Motor neuron (in vitro differentiated cells): ENCODE measurements at regions not wholly inside any gene's neighbourhood (a gene's known extent, or its start where the extent isn't known, plus 50 kb on each side); places are given as distances from the start of the nearest gene placed in this dataset.

Experiments
- ATAC-seq, 8 experiments: fragments of 200-7000 bp; cut with Tn5 transposase; replicated peaks in 6 of 8; 2 replicates each; pipeline ENCODE4 v1.8.0; 2021; ENCODE audit warnings: mild to moderate bottlenecking in 8 of 8, moderate library complexity in 8 of 8
- H3K27ac ChIP-seq, 2 donors: fragments of 250-450 bp; sonication (Bioruptor Pico); 2 replicates each; pipeline ENCODE4 v1.9.0; 2021; ENCODE audit warnings: antibody characterized with exemption in 2 of 2, mild to moderate bottlenecking in 2 of 2, moderate library complexity in 1 of 2
- H3K4me1 ChIP-seq, 2 donors: fragments of 250-450 bp; sonication (Bioruptor Pico); replicated peaks in 1 of 2; 2 replicates each; pipeline ENCODE4 v1.6.1; 2021; ENCODE audit warnings: antibody characterized with exemption in 2 of 2, mild to moderate bottlenecking in 2 of 2, moderate library complexity in 1 of 2
- H3K4me3 ChIP-seq, 5 donors: fragments of 250-450 bp; sonication (Bioruptor Pico); 2 replicates each; pipeline ENCODE4 v1.9.0; 2021; ENCODE audit warnings: antibody characterized with exemption in 5 of 5, mild to moderate bottlenecking in 5 of 5, moderate library complexity in 4 of 5
- WGBS, 10 experiments: fragments of 450-650 bp; shearing (Covaris generic); methylation state at CpG; one replicate each; pipeline ENCODE4 v1.0.0; 2022; 5-methylcytosine and 5-hydroxymethylcytosine counted together
- in situ Hi-C, 9 experiments: fragments of 400-800 bp; cut with MboI; loops; one replicate each; pipeline ENCODE4 v1.15.0; 2021; ENCODE audit warnings: low sequenced_read_pairs in 9 of 9, low pct_unique_long_range_greater_than_20kb in 2 of 9; ENCODE audit not compliant: unreplicated experiment in 9 of 9

DNA sequence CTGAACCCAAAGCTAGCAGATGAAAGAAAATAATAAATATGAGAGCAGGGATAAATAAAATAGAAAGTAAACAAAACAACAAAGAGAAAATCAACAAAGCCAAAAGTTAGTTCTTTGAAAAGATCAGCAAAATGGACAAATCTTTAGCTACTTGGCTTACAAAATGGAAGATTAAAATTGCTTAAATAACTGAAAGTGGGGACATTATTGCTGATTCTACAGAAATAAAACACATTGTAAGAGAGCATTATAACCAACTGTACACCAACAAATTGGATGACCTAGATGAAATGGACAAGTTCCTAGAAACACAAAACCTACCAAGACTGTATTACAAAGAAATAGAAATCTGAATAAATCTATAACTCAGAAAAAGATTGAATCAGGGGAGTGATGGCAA, 238.3 kb upstream of the C1orf87 start:
- no peak overlapping the region for H3K4me3 ChIP-seq
- no peak for ATAC-seq
- no peaks in the 10 kb centered on the region for H3K4me1 ChIP-seq
- no peak overlapping the region for H3K27ac ChIP-seq
- in situ Hi-C loops = no loop called here

- no peak overlapping the region for H3K4me3 ChIP-seq
- no peak overlapping the region for H3K27ac ChIP-seq
- ATAC-seq = no peak
- peaks cover 0 to 26% of the 10 kb centered on the region in 2 donors for H3K4me1 ChIP-seq
- in situ Hi-C loops = loop anchor here in 1 of 9 experiments (25.0 kb wide), 2 partner anchors 88 to 463 kb away; no protein-coding TSS in a partner anchor
- 30 to 95% (median 79%) methylated on average over 3 to 5 of the region's 5 CpGs for WGBS, 10 experiments
Measured at GRCh38 chr1:60299581-60299980, 226.0 kb upstream of the C1orf87 start.

GRCh38 chr1:60298290-60298689, 224.7 kb upstream of the C1orf87 start:
- ATAC-seq = no peak
- in situ Hi-C loops = loop anchor here in 1 of 9 experiments (25.0 kb wide), 2 partner anchors 89 to 464 kb away; no protein-coding TSS in a partner anchor
- Histone ChIP-seq H3K27ac (no peak overlapping the region), H3K4me1 (peaks cover 2 to 37% of the 10 kb centered on the region in 2 donors), H3K4me3 (no peak overlapping the region)
- 20 to 95% (median 88%) methylated on average over 1 to 3 of the region's 3 CpGs; no CpG with 5 or more reads in 1 of the 10 experiments for WGBS, 10 experiments

- ATAC-seq = no peak
- Histone ChIP-seq H3K4me1 (peaks cover 2 to 49% of the 10 kb centered on the region in 2 donors), H3K27ac (no peak overlapping the region), H3K4me3 (no peak overlapping the region)
- in situ Hi-C loops = loop anchor here in 1 of 9 experiments (25.0 kb wide), 2 partner anchors 91 to 466 kb away; no protein-coding TSS in a partner anchor
- 0 to 80% (median 66%) methylated on average over 1 to 2 of the region's 2 CpGs; no CpG with 5 or more reads in 3 of the 10 experiments for WGBS, 10 experiments
Measured at GRCh38 chr1:60296794-60297193, 223.2 kb upstream of the C1orf87 start.

DNA sequence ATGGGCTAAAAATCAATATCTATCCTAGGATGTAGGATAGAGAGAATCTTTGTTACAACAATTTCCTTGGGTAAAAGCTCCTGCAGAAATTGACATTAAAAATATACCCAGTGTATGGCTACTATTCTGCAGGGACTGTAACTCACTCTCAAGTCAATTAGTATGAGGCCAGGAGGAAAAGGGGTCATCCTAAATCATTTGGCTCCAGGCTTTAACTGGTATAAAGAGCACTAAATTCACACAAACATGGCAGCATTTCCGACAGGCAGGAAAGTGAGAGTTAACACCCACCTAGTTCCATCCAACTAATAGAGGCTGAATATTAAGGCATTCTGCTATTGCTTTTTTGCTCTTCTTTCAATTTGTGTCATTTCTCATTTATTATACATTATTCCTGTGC, 218.6 kb upstream of the C1orf87 start:
- no peak overlapping the region for H3K4me3 ChIP-seq
- peak in 5 of 8 experiments; percentile 42 to 92 (median 63) for ATAC-seq
- in situ Hi-C loops = loop anchor here in 1 of 9 experiments (25.0 kb wide), 2 partner anchors 95 to 470 kb away; no protein-coding TSS in a partner anchor
- 0 to 71% (median 21%) methylated on average over 1 of the region's 1 CpG; no CpG with 5 or more reads in 1 of the 10 experiments for WGBS, 10 experiments
- H3K27ac ChIP-seq = no peak overlapping the region
- H3K4me1 ChIP-seq = peaks cover 2 to 57% of the 10 kb centered on the region in 2 donors

DNA sequence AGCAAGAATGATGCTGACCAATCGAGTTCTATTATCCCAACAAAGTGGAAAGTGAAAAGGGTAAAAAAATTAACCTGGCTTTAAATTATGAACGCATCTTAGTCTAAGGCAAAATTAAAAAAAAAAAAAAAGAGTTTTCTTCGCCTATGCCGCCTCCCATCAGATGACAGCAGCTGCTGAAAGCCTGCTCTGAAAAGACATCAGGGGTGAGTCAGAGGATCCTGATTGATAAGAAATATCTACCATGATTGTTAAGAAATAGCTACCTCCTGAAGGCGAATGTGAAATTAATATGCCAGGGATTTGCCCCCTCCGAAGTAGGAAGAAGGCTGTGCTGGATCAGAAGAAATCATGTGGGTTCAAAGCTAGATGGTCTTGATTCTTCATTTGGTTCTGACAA, 216.8 kb upstream of the C1orf87 start:
- H3K27ac ChIP-seq = no peak overlapping the region
- WGBS, 10 experiments = 54 to 100% (median 85%) methylated on average over 2 to 6 of the region's 6 CpGs
- no peak overlapping the region for H3K4me3 ChIP-seq
- H3K4me1 ChIP-seq = peaks cover 2 to 44% of the 10 kb centered on the region in 2 donors
- ATAC-seq = peak in 1 of 8 experiments; percentile 47
- in situ Hi-C loops = loop anchor here in 1 of 9 experiments (25.0 kb wide), 2 partner anchors 97 to 472 kb away; no protein-coding TSS in a partner anchor

DNA sequence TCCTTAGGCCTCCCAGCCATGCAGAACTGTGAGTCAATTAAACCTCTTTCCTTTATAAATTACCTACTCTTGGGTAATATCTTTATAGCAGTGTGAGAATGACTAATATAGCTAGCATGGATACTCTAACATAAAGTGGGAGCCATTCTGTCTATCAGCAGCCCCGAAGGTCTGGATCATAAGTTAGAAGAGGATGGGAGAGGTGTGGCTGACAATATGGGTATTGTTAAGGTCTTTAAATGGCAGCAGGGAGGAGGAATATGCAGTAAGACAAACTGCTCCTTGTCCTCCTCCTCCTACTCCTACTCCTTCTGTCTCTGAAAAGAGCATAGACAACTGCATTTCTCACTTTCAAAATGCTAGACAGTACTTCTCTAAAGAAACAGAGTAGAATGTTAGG, 214.0 kb upstream of the C1orf87 start:
- Histone ChIP-seq H3K27ac (no peak overlapping the region), H3K4me1 (peaks cover 0 to 19% of the 10 kb centered on the region in 2 donors), H3K4me3 (no peak overlapping the region)
- no peak for ATAC-seq
- in situ Hi-C loops = loop anchor here in 2 of 9 experiments (10.0 to 25.0 kb wide), 3 partner anchors 100 to 475 kb away; no protein-coding TSS in a partner anchor
- WGBS, 10 experiments = 50 to 100% (median 90%) methylated on average over 1 of the region's 1 CpG; no CpG with 5 or more reads in 4 of the 10 experiments

DNA sequence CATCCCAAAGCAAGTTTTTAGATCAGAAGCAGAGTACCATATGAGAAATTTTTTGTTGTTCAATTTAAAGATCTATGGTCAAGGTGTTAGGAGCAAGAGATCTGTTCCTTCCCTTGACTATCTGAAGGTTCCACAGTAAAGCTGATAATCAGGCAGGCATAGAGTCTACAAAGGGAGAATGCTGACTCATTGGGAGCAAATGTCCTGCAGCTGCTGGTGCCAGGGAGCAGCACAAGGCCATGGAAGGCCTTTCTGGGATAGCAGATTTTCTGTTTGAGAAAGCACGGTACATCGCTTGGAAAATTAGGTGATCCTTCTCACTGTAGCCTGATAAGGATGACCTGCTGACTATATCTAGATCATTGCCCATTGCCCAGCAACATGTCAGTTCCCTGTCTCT, 210.1 kb upstream of the C1orf87 start:
- H3K27ac ChIP-seq = no peak overlapping the region
- peaks cover 9 to 19% of the 10 kb centered on the region in 2 donors for H3K4me1 ChIP-seq
- in situ Hi-C loops = loop anchor here in 2 of 9 experiments (10.0 to 25.0 kb wide), 3 partner anchors 104 to 479 kb away; no protein-coding TSS in a partner anchor
- 67 to 100% (median 96%) methylated on average over 1 to 2 of the region's 2 CpGs; no CpG with 5 or more reads in 6 of the 10 experiments for WGBS, 10 experiments
- H3K4me3 ChIP-seq = no peak overlapping the region
- ATAC-seq = peak in 2 of 8 experiments; percentile 16 to 19

DNA sequence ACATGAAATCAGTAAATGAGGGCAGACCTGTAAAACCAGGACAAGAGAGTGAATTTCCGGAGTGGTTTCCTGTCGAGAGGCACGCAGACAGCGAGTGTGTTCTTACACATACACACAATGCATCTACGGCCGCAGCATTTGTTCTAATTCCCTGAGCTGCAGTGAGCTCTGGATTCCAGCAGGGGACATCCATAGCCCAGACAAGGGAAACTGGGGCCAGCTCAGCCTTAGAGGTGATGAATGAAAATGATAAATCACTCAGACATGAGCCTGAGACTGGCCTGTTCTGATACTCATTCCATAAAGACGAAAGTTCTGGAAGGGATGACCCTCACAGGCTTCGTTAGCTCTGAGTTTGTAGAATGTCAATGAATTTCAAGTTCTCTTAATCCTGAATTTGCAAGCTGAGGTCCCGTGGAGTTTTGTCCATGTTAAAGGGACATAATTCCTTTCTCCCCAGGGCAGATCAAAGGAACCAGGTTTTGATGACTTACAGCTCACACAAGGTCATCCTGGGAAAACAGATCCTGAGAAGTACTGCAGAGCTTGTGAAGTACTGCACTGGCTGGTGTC, 207.9 kb upstream of the C1orf87 start:
- Histone ChIP-seq H3K4me1 (peaks cover 9 to 19% of the 10 kb centered on the region in 2 donors), H3K4me3 (no peak overlapping the region), H3K27ac (no peak overlapping the region)
- in situ Hi-C loops = loop anchor here in 2 of 9 experiments (10.0 to 25.0 kb wide), 3 partner anchors 106 to 481 kb away; no protein-coding TSS in a partner anchor
- WGBS, 10 experiments = 0 to 35% (median 12%) methylated on average over 2 to 9 of the region's 9 CpGs; no CpG with 5 or more reads in 2 of the 10 experiments
- ATAC-seq = peak; percentile 95 to 98 (median 97)

DNA sequence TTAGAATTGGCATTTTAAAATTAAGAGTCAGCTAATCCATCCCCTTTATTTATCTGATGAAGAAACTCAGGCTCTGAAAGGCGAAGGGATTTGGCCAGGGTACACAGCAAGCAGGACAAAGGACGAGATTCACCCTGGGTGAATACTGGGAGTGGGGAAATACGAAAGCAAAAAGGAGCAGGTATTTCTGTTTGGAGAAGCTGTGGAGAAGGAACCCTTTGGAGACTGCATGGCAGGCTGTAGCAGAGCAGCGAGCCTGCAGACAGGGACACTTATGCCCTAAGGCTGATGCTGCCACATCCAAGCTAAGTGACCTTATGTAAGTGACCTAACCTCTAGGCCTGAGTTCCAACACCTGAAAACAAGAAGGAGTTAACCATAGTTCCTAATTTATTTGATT, 207.2 kb upstream of the C1orf87 start:
- in situ Hi-C loops = loop anchor here in 2 of 9 experiments (10.0 to 25.0 kb wide), 3 partner anchors 106 to 481 kb away; no protein-coding TSS in a partner anchor

GRCh38 chr1:60280256-60280655, 206.7 kb upstream of the C1orf87 start:
- ATAC-seq = peak in 2 of 8 experiments; percentile 23 to 66
- Histone ChIP-seq H3K27ac (no peak overlapping the region), H3K4me1 (peaks cover 9 to 19% of the 10 kb centered on the region in 2 donors), H3K4me3 (no peak overlapping the region)
- 0 to 86% (median 42%) methylated on average over 1 to 3 of the region's 3 CpGs; no CpG with 5 or more reads in 2 of the 10 experiments for WGBS, 10 experiments
- in situ Hi-C loops = loop anchor here in 2 of 9 experiments (10.0 to 25.0 kb wide), 3 partner anchors 107 to 482 kb away; no protein-coding TSS in a partner anchor

More for the DNA sequence above, 207.2 kb upstream of the C1orf87 start:
- Histone ChIP-seq H3K4me3 (no peak overlapping the region), H3K27ac (no peak overlapping the region), H3K4me1 (peaks cover 9 to 19% of the 10 kb centered on the region in 2 donors)
- WGBS, 10 experiments = 47 to 100% (median 85%) methylated on average over 1 to 4 of the region's 4 CpGs
- peak in 7 of 8 experiments; percentile 24 to 58 (median 44) for ATAC-seq

- in situ Hi-C loops = loop anchor here in 2 of 9 experiments (10.0 to 25.0 kb wide), 3 partner anchors 108 to 483 kb away; no protein-coding TSS in a partner anchor
- Histone ChIP-seq H3K4me3 (no peak overlapping the region), H3K27ac (no peak overlapping the region), H3K4me1 (peaks cover 9 to 19% of the 10 kb centered on the region in 2 donors)
- no peak for ATAC-seq
Measured at GRCh38 chr1:60279798-60280197, 206.2 kb upstream of the C1orf87 start.

- in situ Hi-C loops = loop anchor here in 1 of 9 experiments (25.0 kb wide), 2 partner anchors 110 to 485 kb away; no protein-coding TSS in a partner anchor
- no peak overlapping the region for H3K4me3 ChIP-seq
- H3K27ac ChIP-seq = no peak overlapping the region
- peaks cover 9 to 19% of the 10 kb centered on the region in 2 donors for H3K4me1 ChIP-seq
- ATAC-seq = no peak
- 50 to 100% (median 88%) methylated on average over 1 to 2 of the region's 2 CpGs for WGBS, 10 experiments
Measured at GRCh38 chr1:60277269-60277668, 203.7 kb upstream of the C1orf87 start.
